ENCODE measurements at regions not wholly inside any gene's neighbourhood (a gene's known extent, or its start where the extent isn't known, plus 50 kb on each side); places are given as distances from the start of the nearest gene placed in this dataset.

DNA sequence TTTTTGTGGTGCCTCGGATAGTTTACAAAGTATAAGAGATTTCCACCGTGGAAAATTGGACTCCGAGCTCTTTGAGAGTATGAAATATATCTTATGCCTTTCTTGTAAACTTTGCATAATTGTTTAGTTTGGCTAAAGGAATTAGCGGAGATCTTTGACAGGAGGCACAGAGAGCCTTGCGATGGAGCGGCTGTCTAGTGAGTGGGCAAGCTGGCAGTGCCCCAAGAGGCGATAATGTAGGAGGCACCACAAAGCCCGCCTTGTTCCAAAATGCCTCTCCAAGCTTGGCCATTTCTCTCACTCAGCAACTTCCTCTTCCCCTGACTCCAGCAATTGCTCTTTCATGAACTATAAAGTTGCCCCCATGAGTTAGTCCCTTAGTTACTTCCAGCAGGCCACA, 270.1 kb upstream of the PRICKLE1 start:
- H3K9me3 ChIP-seq: no peaks in the 10 kb centered on the region
- no peak overlapping the region for H3K27ac ChIP-seq
- H3K4me3 ChIP-seq: no peak overlapping the region
- H3K36me3 ChIP-seq: no peaks in the 10 kb centered on the region
- no peaks in the 10 kb centered on the region for H3K4me1 ChIP-seq
- TF ChIP-seq, protein P1, sequence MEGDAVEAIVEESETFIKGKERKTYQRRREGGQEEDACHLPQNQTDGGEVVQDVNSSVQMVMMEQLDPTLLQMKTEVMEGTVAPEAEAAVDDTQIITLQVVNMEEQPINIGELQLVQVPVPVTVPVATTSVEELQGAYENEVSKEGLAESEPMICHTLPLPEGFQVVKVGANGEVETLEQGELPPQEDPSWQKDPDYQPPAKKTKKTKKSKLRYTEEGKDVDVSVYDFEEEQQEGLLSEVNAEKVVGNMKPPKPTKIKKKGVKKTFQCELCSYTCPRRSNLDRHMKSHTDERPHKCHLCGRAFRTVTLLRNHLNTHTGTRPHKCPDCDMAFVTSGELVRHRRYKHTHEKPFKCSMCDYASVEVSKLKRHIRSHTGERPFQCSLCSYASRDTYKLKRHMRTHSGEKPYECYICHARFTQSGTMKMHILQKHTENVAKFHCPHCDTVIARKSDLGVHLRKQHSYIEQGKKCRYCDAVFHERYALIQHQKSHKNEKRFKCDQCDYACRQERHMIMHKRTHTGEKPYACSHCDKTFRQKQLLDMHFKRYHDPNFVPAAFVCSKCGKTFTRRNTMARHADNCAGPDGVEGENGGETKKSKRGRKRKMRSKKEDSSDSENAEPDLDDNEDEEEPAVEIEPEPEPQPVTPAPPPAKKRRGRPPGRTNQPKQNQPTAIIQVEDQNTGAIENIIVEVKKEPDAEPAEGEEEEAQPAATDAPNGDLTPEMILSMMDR (IDR thresholded peaks at IDR 0.05): no peak
- no peak for TF ChIP-seq POLR2A (IDR thresholded peaks at IDR 0.05)
- no peak for DNase-seq
- H3K27me3 ChIP-seq: no peaks in the 10 kb centered on the region

DNA sequence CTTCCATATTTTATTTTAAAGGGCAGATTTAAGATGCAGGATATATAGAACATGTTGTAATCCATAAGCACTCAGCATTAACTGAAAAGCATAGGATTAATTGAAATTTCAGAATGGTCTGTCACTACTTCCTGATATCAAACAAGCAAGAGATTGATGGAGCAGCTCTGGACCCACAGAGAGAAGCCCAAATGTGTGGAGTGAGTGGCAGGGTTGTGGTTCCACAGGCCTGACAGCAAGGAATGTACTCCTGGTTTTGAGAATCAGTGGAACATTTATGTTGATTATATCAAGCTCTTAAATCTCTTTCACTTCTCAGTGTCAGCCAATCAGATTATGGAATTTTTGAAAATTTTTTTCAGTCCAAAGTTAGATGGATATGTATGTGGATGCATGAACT, 267.6 kb upstream of the PRICKLE1 start:
- H3K9me3 ChIP-seq: no peaks in the 10 kb centered on the region
- DNase-seq: no peak

DNA sequence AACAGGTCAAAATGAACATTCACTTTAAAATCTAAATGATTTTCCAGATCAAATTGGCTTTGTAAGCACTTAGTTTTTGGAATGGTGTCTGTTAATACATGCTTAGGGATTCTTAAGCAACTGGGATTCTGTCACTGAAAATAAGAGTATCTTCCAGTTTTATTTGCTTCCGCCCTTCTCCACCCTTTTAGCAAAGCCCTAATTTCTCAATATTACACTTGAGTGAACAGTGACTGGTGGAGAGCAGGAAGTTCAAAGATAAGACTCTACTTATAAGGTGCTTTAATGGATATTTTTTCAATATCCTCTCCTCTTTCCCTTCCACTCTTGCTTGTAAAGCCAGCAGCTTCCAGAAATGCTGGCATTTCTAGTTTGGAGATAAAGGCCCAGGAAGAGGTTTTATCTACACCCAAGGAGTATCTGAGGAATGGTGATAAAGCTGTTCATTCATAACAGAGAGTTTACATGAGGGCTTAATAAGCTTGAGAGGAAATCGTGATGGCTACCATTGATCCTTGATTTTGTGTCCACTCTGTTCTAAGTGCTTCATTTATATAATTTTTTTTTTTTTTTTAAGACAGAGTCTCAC, 265.9 kb upstream of the PRICKLE1 start:
- H3K4me1 ChIP-seq: no peaks in the 10 kb centered on the region
- no peaks in the 10 kb centered on the region for H3K36me3 ChIP-seq
- H3K4me3 ChIP-seq: no peak overlapping the region
- H3K27me3 ChIP-seq: no peaks in the 10 kb centered on the region
- H3K9me3 ChIP-seq: no peaks in the 10 kb centered on the region
- no peak for TF ChIP-seq POLR2A (IDR thresholded peaks at IDR 0.05)
- TF ChIP-seq, protein P1 (IDR thresholded peaks at IDR 0.05): no peak
- H3K27ac ChIP-seq: no peak overlapping the region
- DNase-seq: no peak

More for the DNA sequence above, 267.6 kb upstream of the PRICKLE1 start:
- H3K27ac ChIP-seq: no peak overlapping the region
- no peaks in the 10 kb centered on the region for H3K36me3 ChIP-seq
- TF ChIP-seq, protein P1 (IDR thresholded peaks at IDR 0.05): no peak
- no peak for TF ChIP-seq POLR2A (IDR thresholded peaks at IDR 0.05)
- no peak overlapping the region for H3K4me3 ChIP-seq
- H3K4me1 ChIP-seq: no peaks in the 10 kb centered on the region
- no peaks in the 10 kb centered on the region for H3K27me3 ChIP-seq

DNA sequence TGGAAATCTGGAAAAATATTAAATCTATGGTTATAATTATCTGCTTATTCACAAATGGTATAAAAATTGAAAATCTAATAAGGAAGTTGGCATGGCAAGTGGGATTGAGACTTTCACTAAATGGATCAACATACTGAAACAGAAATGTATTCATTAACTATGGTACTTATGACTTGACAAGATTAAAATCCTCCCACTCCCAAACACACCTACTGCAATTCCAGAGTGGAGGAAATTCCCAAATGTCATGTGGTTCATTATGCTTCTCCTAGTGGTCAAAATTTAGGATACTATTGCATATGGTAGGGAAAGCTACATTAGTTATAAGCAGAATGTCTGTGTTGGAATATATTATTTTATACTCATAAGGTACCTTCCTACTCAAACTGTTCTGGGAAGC, 265.3 kb upstream of the PRICKLE1 start:
- TF ChIP-seq, protein P1 (IDR thresholded peaks at IDR 0.05): no peak
- no peak for TF ChIP-seq POLR2A (IDR thresholded peaks at IDR 0.05)
- H3K4me3 ChIP-seq: no peak overlapping the region
- H3K27ac ChIP-seq: no peak overlapping the region
- H3K4me1 ChIP-seq: no peaks in the 10 kb centered on the region
- no peaks in the 10 kb centered on the region for H3K27me3 ChIP-seq
- H3K9me3 ChIP-seq: no peaks in the 10 kb centered on the region
- DNase-seq: no peak
- H3K36me3 ChIP-seq: no peaks in the 10 kb centered on the region

DNA sequence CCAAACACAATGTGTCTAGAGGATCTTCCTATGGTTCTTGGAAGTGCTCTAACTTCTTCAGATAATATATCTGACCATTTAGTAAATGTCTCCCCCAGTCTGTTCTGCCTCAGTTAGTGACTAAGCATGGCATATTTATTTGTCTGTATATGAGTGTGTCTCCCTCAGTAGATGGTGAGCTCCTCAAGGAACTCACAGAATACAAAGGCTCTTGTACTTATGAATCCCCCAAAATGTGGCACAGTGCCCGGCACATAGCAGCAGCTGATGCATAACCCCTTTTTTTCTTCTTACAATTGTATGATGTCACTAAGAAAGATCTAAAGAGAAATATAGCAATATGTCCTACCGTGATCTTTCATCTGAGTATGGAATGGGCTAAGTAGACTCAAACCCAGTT, 264.7 kb upstream of the PRICKLE1 start:
- DNase-seq: no peak
- Histone ChIP-seq H3K36me3 (no peaks in the 10 kb centered on the region), H3K4me1 (no peaks in the 10 kb centered on the region), H3K4me3 (no peak overlapping the region), H3K27me3 (no peaks in the 10 kb centered on the region), H3K27ac (no peak overlapping the region), H3K9me3 (no peaks in the 10 kb centered on the region)
- TF ChIP-seq POLR2A (IDR thresholded peaks at IDR 0.05): no peak

DNA sequence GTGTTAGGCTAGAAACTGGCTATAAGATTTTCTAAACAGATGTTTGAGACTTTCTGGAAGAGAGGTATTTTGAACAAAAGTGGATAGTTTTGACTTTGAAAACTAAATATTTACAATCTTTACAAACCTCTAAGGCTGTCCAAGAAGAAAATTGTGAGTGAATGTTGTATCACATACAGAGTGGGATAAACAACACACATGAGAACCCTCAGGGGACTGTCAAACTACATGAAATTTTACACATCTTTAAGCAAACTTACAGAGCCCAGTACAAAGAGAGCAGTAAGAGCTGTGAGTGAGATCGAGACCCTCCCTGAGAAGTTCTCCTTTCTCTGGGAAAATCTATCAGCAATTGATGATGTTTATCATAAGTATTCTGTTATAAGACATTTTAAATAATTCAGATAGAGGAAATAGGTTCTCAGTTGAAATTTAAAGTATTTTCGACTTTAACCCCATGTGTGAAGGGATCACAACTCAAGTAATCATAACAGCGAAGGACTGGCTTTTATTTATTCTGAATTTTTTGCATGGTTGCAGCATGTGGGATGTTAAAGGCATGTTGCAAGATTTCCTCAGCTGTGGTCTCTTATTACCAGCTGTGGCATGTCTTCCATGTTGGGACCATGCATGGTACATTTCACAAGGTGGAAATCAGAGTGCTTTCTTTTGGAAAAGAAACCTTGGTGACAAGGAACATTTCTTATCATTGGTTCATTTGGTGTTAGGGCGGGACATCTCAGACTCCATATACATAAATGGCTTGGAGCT, 264.0 kb upstream of the PRICKLE1 start:
- TF ChIP-seq, protein P1 (IDR thresholded peaks at IDR 0.05): no peak
- no peak for TF ChIP-seq POLR2A (IDR thresholded peaks at IDR 0.05)
- H3K4me1 ChIP-seq: no peaks in the 10 kb centered on the region
- no peak overlapping the region for H3K27ac ChIP-seq
- no peaks in the 10 kb centered on the region for H3K36me3 ChIP-seq
- no peaks in the 10 kb centered on the region for H3K27me3 ChIP-seq
- no peak for DNase-seq
- H3K4me3 ChIP-seq: no peak overlapping the region
- H3K9me3 ChIP-seq: no peaks in the 10 kb centered on the region

Measured in Peyer's patch (tissue), 4 donors.